HL-60/S4 treated with retinoic acid at 250 ng/mL for 4 days and 3 days (cell line): ENCODE measurements at regions not wholly inside any gene's neighbourhood (a gene's known extent, or its start where the extent isn't known, plus 50 kb on each side); places are given as distances from the start of the nearest gene placed in this dataset.

ENCODE experiments used
- in situ Hi-C: fragments of 300-500 bp; cut with MboI; formaldehyde crosslinking; loops from 2 replicates; pipeline ENCODE4 v1.7.0; 2022; ENCODE audit warnings: low sequenced_read_pairs

DNA sequence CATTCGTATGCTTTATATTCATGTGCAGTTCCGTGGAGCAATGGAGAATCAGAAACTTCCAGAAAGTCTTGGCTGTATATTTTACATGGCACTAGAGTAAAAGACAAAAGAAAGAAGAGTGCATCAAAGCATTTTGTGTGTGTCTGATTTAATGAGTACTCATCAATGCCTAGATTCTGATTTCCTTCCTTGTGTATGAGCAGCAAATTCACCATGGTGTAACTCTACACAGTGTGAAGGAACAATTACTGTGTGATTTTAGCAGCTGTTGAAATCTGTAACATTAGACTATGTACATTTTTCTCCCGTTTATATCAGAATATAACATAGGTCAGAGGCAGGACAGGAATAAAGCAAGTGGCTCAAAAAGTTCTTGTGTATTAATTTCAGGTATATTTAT is 102.0 kb upstream of the TSC22D2 start:
- in situ Hi-C loops, result no loop called here

DNA sequence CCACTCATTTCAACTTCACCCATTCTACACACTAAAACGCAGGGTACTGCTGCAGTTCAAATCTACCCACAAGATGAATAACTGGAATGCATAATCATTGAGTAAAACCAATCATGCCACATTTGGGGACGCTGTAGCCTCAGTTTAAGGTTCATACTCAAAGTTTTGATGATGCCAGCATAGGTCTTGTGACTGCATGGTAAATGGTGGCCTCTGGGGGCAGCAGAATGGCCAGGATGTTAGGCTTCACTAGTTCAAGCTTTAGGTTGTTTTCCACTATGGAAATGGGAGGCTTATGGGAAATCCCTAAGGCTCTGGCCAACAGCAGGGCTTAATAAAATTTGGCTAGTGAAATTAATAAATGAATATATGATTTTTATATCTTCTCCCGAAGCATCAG is 104.3 kb upstream of the TSC22D2 start:
- in situ Hi-C loops, result no loop called here

DNA sequence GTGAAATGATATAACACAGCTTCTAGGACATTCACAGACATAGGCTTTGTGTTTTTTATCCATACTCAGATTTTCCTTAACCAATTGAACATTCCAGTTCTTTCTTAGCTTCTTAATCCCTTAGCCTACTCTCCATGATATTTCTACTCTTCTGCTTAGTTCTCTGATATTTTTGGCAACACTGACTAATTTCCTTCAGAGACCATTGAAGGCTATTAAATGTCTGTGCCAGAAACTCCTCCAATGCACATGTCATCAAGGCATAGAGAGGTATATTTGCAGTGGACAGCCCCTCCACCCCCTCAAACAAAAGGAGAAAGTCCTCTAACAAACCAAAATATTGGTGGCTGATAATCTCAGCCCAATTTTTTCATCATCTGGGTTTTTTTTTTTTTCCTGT is 105.9 kb upstream of the TSC22D2 start:
- in situ Hi-C loops, result no loop called here

DNA sequence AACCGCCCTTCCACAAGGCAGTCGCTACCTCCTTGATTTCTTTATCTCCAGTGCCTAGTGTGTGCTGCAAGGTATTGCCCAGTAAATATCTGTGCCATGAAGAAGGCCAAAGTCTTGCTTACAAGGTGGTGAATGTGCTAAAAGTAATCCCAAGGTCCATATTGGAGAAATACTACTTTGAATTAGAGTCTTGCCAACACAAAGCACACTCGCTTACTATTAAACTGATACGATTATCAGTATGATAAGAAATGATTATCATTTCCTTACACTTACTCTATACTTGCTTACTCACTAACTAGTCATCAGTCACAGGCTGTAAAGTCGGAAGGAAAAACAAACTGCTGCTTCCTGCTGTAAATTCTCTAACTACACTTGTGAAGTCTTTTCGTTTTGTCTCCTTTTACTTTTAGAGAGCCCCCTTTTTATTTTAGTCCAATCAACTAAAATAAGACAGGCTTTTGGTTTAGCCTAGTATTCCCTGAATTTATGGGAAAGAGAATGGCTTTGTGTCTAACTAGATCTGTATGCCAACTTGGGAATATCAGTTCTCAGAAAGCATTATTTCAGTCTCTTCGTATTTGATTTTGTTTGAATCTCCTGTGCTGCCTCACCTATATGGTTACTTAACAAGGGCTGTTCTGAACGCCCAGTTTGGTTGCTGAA is 107.1 kb upstream of the TSC22D2 start:
- in situ Hi-C loops, result no loop called here

DNA sequence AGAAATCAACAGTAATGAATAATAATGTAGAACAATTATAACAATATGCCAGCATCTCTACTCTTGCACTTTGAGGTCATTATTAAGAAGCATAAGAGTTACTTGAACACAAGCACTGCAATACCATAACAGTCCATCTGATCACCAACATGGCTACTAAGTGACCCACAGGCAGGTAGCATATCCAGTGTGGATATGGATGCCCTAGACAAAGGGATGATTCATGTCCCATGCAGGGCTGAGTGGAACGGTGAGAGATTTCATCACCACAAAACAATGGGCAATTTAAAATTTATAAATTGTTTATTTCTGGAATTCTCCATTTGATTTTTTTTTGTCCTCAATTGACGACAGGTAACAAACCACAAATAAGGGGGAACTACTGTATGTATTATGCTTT is 107.7 kb upstream of the TSC22D2 start:
- in situ Hi-C loops, result no loop called here

DNA sequence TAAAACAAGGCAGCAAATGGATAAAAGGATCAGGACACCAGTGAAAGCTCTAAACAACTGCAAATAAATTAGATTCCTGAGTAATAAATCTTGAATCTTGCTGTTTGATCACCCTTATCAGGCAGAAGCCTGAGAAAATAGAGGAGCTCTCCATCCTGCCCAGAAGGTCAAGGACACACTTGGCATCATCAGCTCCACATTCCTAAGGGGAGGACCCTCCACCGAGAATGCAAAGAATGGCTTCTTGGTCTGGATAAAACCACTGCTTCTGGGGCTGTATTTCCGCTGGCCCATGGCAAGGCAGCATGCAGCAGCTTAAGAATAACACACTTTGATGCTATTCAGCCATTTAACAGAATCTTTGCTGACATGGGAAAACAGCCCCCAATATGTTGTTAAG is 108.9 kb upstream of the TSC22D2 start:
- in situ Hi-C loops, result no loop called here

DNA sequence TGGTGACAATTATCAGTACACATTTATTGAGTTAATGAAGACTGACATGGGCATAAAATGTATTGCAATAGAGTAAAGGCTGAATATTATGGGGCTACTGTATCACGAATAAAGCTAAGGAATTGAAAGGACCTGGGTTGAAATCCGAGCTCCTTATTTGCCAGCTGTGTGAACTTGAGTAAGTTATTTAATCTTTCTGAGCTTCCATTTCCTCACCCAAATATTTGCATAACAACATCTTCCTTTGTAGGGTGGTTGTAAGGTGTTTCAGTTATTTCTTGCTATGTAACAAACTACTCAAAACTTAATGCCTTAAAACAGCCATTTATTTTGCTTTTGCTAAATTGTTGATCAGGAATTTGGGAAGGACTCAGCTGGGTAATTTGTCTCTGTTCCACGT is 111.1 kb upstream of the TSC22D2 start:
- in situ Hi-C loops, result no loop called here

DNA sequence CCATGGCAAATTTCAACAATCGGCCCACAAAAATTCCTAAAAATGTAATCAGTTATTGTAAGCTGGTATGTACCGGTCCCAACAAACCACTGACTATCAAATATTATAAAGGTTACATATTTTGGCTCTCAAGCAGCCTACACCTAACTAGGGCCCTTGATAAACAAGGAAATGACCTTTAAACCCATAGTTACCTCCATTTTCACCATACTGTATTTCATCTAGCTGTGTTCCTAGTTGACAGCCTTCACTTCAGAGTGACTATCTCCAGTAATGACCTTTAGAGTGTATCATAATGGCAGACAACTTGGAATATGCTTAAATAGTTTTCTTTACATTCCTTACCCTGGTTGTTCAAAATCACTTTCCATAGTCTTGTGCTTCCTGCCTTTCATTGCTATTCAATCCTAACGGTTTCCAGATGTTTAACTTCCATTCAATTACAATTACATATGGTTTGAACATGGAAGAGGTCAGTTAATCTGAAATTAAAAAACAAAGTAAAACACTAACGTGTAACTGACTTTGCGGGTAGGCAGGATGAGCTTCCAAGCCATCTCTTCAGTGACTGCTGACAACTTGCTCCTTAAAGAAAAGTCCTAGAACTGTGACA is 111.9 kb upstream of the TSC22D2 start:
- in situ Hi-C loops, result no loop called here

DNA sequence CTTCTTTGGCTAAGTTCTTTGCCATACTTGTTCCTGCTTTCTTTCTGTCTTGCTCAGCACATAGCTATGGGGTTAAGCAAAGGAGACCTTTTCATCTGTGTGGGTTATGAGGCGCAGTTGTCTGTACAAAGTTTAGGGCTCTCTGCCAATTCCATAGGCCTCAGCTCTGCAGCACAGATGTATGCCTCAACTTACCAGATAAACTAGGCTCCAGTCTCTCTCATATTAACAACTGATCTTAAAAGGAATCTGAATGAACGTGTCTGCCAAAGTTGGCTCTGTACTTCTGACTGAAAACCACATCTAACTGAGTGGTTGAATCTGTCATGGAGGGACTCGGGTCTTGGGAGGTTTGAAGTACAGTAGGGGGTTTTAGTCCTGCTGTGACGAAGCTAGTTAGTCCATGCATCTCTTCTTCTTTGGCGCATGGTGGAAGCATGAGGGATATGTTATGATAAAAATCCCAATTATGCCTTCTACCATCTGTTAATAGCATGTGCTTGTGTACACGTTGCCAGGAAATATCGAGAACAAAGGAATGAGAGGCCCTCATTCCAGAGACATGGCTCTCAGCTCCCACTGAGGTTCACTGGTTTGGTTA is 114.6 kb upstream of the TSC22D2 start:
- in situ Hi-C loops, result no loop called here

DNA sequence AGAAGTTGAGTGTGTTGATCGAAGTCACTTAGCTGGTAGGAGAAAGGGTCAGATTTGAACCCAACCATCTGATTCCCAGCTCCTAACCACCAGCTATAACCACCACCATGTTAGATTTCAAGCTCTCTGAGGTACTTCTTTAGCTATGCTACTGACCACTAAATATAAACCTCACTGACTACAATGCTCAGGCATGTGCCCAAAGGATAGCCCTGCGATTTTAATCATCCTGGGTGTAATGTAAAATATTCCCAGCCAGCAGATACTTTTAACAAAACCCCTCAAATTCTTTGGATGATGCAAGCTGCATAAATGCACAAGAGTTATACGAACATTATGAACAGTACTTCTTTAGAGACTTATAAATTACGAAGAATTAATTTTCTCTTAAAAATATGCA is 115.2 kb upstream of the TSC22D2 start:
- in situ Hi-C loops, result no loop called here

DNA sequence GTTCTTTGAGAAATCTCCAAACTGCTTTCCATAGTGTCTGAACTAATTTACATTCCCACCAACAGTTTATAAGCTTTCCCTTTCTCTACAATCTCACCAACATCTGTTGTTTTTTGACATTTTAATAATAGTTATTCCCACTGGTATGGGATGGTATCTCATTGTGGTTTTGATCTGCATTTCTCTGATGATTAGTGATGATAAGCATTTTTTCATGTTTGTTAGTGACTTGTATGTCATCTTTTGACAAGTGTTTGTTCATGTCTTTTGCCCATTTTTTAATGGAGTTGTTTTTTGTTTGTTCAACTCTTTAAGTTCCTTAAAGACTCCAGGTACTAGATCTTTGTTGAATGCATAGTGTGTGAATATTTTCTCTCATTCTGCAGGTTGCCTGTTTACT is 116.6 kb upstream of the TSC22D2 start:
- in situ Hi-C loops, result no loop called here

DNA sequence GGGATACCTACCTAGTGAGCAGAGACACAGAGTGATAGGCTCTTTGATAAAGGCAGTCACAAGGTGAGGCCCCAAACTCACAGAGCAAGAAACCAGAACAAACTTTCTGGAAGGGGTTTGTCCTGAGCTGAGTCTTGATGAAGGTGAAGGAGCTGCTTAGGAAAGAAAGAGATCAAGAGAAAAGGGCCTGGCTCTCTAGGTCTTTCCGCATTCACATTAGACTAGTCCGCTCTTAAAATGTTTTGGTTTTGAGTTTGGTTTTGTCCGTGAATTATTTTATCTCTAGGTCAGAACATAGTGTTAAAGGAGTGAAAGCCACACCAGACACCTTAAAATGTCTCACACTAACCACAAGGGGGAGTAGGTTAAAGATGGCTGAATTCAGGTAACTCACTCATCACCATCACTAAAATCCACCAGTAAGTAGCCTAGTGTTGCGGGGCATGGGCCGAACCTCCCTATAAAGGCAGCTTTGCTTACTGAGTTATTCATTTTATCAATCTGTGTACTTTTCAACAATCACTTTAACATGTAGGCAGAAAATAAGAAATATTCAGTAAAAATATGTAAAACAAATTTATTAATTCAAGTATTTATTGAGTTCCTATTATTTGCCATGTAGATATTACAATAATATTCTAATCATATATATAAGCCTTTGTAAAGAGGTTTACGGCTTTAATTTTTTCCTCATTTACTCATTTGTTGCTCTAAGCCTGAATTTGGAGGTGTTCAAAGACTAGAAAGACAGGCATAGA is 121.5 kb upstream of the TSC22D2 start:
- in situ Hi-C loops, result no loop called here

DNA sequence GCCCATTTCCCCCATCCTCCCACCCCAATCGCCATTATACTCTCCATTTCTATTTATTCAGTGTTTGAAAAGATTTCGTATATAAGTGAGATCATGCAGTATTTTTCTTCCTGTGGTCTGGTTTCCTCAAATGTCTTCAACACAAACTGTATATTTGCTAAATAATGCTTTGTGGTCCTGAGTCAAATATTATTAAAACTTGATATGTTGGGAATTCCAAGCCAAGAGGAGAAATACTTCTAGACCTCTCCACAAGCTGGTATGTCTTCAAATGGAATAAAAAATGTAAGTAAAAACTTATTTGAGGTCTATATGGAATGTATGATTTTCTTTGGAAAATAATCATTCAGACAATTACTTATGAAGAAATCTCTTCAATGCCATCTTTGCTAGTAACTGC is 122.5 kb upstream of the TSC22D2 start:
- in situ Hi-C loops, result no loop called here

DNA sequence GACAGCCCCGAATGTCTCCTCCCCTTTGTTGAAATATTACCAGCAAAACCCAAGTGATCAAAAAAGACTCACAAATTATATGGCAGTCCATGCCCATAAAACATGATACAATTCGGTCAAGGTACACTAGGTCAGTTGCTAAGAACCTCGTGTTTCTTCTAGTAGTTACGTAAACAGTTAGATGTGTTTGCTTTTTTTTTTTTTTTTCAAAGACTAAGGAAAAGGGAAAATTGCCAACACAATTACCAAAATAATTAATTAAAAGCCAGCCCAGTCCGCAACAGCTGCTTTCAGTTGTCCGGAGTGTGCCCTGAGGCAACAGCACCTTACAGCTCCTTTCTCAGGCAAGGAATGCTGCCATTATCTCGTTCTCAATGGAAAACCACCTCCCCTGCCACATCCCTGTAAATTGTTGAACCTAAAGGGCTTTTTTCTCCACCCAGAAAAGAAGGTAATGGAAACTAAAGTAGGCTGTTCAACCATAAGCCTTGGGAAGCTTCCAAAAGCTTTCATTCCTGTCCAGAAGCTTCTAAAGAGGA is 129.2 kb upstream of the TSC22D2 start:
- in situ Hi-C loops, result no loop called here

DNA sequence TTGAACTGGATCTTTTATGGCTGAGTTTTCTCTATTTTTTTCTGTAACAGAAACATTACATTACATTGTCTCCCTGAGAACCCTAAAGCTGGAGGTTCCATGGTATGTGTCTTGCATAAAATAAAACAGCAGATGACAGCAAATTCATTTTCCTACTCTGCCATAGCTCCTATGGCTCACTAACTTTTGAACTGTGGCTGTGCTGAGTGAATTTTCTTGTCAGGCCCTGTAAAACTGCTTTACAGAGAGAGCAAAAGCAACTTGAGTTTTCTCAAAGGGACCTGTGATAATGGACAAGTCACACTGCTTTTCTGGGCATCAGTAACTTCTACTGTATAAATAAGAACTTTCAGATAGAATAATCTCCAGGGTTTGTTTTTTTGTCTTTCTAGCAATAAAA is 129.9 kb upstream of the TSC22D2 start:
- in situ Hi-C loops, result no loop called here

DNA sequence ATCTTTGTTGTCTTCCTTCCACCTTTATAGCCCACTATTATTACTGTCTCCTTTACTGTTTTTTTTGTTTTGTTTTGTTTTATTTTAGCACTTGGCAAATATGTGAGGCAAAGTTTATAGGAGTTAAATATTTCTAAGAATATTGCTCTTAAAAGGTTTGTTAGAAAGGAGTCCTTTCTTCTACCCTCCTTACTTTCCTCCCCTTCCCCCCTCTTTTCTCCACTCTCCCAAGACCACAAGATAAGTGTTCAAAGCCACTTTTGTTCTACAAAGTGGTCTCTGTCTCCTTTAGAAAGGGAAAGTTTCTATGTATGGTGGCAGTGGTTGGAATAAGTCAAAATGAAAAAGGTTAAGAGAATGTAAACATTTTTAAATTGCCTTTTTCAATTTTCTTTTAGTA is 130.7 kb upstream of the TSC22D2 start:
- in situ Hi-C loops, result no loop called here

DNA sequence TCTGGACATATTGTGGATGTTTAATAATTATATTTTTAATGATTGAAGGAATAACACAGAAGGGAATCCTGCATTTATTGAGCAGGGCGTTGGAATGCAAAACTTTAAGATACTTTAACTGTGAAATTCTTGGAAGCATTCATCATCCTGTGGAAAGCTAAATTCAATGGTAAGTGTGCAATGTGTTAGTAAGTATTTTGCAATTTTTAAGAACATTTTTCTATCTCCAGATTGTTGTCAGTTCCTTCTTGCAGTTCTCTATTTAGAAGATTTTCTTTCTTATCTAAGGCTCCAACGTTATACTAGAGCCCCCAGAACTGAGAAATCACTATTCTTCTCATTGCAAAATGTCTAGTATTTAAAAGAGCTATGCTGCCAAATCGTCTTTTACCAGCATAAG is 132.2 kb upstream of the TSC22D2 start:
- in situ Hi-C loops, result no loop called here

DNA sequence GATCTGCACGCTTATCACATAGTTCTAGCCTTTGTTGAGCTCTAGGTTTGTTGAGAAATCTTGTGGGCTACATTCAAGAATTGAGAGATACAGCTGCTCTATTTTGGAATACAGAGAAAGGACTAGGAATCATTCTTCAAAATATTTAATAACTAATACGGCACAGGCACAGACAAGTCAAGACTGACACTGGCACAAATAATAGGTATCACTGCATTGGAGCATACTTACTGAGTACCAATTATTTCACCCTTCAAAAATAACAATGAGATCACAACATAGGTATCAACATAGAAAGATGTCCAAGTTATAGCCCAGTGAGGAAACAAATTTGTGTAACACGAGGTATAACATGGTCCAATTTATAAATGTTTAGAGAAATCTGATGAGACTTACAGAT is 133.7 kb upstream of the TSC22D2 start:
- in situ Hi-C loops, result no loop called here

DNA sequence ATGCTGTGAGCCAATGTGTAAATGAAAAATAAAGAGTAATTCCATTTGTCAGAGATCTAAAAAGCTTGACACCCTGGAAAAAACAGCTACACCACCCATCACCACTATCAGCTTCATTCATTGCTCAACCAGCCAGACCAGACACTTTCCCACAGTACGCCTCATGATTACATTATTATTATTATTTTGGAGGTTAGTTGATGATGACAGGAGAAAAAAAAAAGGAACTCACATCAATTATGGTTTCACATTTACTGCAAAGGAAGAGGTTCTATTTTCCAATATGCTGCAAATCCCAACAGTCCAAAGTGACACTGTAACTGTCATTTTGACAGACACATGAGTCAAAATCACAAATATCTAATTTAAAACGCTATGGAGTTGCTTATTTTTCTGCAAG is 134.7 kb upstream of the TSC22D2 start:
- in situ Hi-C loops, result no loop called here

DNA sequence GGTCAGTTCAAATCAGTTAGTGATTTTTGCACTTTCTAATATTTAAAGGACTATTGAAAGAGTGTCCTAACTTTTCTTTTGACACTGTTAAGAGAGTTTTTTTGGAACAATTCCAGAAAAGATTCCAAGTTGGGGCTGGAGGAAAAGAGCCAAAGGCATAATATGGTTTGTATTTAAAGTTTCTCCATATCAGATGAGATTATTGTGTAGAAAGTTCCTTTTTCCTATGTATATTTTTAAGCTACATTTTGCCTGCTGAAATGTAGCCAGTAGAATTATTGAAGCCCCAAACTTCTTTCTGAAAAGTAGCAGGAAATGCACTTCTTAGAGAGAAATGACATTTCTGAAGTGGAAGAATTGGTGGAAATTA is 136.5 kb upstream of the TSC22D2 start:
- in situ Hi-C loops, result no loop called here

DNA sequence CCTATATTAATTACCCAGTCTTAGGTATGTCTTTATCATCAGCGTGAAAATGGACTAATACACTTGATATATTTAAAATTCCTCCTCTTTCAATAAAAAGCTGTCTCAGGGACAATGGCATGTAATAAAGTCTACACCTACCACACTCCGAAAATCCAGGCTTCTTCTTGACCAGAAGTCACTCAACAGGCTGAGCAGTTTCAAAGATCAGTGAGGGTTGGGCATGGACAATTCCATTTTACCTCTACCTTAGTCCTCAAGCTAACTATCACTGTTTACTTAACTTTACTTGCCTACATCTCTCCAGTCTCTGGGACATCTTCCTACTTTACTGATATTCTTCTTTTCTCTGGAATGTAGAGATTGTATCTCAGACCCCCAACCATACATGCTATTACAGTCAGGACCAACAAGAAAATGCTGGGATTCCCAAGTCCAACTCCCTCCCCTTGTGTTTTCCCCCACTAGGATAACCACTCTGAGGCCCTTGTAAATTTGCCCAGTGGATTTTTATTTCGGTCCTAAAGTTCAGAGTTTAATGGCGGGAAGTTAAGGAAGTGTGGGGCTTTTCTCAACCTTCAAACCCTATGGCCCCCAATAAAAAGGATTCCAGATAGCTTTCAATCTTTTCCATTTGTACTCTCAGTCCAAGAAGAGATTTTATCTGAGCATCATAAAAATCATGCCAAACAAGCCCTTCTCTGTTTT is 137.1 kb upstream of the TSC22D2 start:
- in situ Hi-C loops, result no loop called here
